ENCODE measurements at regions not wholly inside any gene's neighbourhood (a gene's known extent, or its start where the extent isn't known, plus 50 kb on each side); places are given as distances from the start of the nearest gene placed in this dataset.

- DNase-seq (no peak), ATAC-seq (ENCODE audit: low FRiP score) (no peak)
- Histone ChIP-seq H3K27me3 (ENCODE audit: control insufficient read depth in 1 of 2, insufficient read depth in 2 of 2, low read length in 1 of 2) (no peaks in the 10 kb centered on the region), H3K4me3 (ENCODE audit: low read length in 2 of 2) (no peak overlapping the region), H3K27ac (ENCODE audit: low read depth in 1 of 2, low read length in 2 of 2) (no peak overlapping the region), H3K4me1 (ENCODE audit: control insufficient read depth in 1 of 2, insufficient read depth in 2 of 2, low read length in 2 of 2) (no peaks in the 10 kb centered on the region), H3K9me3 (ENCODE audit: control insufficient read depth, low read length) (no peaks in the 10 kb centered on the region), H3K36me3 (ENCODE audit: control insufficient read depth in 1 of 2, insufficient read depth in 2 of 2, low read length in 1 of 2) (no peaks in the 10 kb centered on the region)
- WGBS, 2 donors = 67 to 73% methylated on average over 2 of the region's 2 CpGs
- intact Hi-C loops (cut with DNase I) = no loop called here
These were observed 103.7 kb downstream of the CBLL2 start for GRCh38 chrX:22376369-22376768.

DNA sequence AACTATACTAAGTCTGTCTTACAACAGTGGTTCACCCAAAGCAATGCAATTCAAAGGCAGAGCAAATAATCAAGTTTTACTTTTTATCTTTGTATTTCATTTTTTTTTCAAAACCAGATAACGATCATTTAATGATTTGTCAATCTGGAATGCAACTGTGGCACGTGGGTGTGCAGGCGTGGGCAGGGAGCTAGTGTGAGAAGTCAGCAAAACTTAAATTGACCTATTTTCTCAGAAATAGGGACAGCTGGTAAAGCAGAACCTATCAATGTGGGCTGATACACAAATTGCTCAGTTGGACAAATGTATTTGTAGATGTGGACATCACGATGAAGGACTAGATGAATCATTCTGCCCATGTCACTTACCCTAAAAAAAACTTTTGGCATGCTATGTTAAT lies 105.6 kb downstream of the CBLL2 start:
- Histone ChIP-seq H3K27me3 (ENCODE audit: control insufficient read depth in 1 of 2, insufficient read depth in 2 of 2, low read length in 1 of 2) (no peaks in the 10 kb centered on the region), H3K36me3 (ENCODE audit: control insufficient read depth in 1 of 2, insufficient read depth in 2 of 2, low read length in 1 of 2) (no peaks in the 10 kb centered on the region), H3K9me3 (ENCODE audit: control insufficient read depth, low read length) (no peaks in the 10 kb centered on the region), H3K27ac (ENCODE audit: low read depth in 1 of 2, low read length in 2 of 2) (no peak overlapping the region), H3K4me1 (ENCODE audit: control insufficient read depth in 1 of 2, insufficient read depth in 2 of 2, low read length in 2 of 2) (no peaks in the 10 kb centered on the region), H3K4me3 (ENCODE audit: low read length in 2 of 2) (no peak overlapping the region)
- ATAC-seq (ENCODE audit: low FRiP score) (no peak), DNase-seq (no peak)
- WGBS, 2 donors = 49 to 62% methylated on average over 4 of the region's 4 CpGs
- intact Hi-C loops (cut with DNase I) = no loop called here

GRCh38 chrX:22383988-22384387 lies 111.3 kb downstream of the CBLL2 start:
- H3K27me3 ChIP-seq (ENCODE audit: control insufficient read depth in 1 of 2, insufficient read depth in 2 of 2, low read length in 1 of 2) = no peaks in the 10 kb centered on the region
- DNase-seq (no peak), ATAC-seq (ENCODE audit: low FRiP score) (no peak)
- H3K9me3 ChIP-seq (ENCODE audit: control insufficient read depth, low read length) = no peaks in the 10 kb centered on the region
- H3K4me1 ChIP-seq (ENCODE audit: control insufficient read depth in 1 of 2, insufficient read depth in 2 of 2, low read length in 2 of 2) = no peaks in the 10 kb centered on the region
- WGBS, 2 donors = 68 to 84% methylated on average over 7 of the region's 7 CpGs
- intact Hi-C loops (cut with DNase I) = no loop called here
- H3K27ac ChIP-seq (ENCODE audit: low read depth in 1 of 2, low read length in 2 of 2) = no peak overlapping the region
- no peak overlapping the region for H3K4me3 ChIP-seq (ENCODE audit: low read length in 2 of 2)
- no peaks in the 10 kb centered on the region for H3K36me3 ChIP-seq (ENCODE audit: control insufficient read depth in 1 of 2, insufficient read depth in 2 of 2, low read length in 1 of 2)

DNA sequence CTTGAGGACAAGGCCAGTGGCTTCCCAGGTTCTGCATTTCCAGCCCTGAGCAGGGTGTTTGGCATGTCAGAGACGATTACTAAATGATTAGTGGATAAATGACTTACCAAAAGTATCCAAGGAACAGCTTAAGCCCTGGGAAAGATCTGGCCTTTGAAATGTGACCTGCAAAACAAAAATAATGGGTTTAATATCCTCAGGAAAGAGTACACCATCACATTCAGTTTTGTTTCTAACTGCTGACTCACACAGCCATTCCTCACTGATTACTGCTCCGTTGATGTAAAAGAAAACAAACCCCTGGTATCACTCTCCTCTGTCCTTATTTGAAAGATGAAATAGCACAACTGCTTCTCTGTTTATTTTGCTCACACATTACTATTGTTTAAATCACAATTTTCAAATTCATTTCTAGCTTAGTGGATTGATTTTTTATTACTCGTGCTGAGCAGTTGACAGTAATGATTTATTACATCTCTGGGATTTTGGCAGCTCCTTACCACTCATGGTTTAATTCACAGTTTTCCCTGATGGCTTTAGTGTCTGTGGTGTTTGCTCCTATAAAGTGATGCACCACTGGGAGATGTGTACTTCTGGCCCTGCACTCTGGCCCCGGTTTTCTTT lies 117.0 kb downstream of the CBLL2 start:
- Histone ChIP-seq H3K27me3 (ENCODE audit: control insufficient read depth in 1 of 2, insufficient read depth in 2 of 2, low read length in 1 of 2) (no peaks in the 10 kb centered on the region), H3K27ac (ENCODE audit: low read depth in 1 of 2, low read length in 2 of 2) (no peak overlapping the region), H3K4me3 (ENCODE audit: low read length in 2 of 2) (no peak overlapping the region), H3K36me3 (ENCODE audit: control insufficient read depth in 1 of 2, insufficient read depth in 2 of 2, low read length in 1 of 2) (no peaks in the 10 kb centered on the region), H3K9me3 (ENCODE audit: control insufficient read depth, low read length) (no peaks in the 10 kb centered on the region), H3K4me1 (ENCODE audit: control insufficient read depth in 1 of 2, insufficient read depth in 2 of 2, low read length in 2 of 2) (no peaks in the 10 kb centered on the region)
- ATAC-seq (ENCODE audit: low FRiP score) = no peak
- intact Hi-C loops (cut with DNase I) = no loop called here
- DNase-seq = no peak
- 10 to 26% methylated on average over 4 of the region's 4 CpGs for WGBS, 2 donors

DNA sequence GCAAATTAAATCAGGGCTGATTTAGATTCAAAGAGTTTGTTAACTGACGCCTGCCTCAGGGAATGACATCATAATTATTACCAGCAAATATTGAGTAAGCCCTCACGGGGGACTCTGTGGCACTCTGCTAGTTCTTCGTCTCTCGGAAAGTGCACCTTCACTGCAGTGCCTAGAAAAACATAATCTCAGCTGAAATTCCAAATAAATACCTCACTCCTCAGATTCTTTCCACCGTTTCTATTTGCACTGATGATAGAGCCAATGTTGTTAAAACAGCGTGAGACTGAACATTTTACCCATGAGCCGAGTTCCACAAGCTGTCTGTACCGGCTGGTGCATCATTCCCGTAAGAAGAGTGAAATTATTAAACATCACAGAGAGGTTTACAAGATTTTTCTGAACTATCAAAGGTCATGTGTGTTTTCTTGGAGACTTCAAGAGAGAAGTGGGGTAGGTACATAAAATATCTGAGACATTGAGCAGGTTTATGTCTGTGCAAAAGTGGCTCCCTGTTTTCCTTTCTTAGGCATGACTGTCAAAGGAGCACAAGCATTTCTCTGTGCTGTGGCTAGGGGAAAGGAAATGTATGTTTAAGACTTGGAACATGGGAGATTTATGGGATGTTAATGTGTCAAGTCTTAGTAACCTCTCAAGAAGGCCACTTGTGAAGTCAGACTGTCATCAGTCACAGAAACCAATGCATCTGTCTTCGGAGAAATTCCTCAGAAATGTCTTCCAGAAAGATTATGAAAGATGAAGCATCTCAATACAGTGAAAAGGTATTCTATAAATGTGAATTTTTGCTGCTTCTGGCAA lies 119.6 kb downstream of the CBLL2 start:
- Histone ChIP-seq H3K36me3 (ENCODE audit: control insufficient read depth in 1 of 2, insufficient read depth in 2 of 2, low read length in 1 of 2) (no peaks in the 10 kb centered on the region), H3K4me1 (ENCODE audit: control insufficient read depth in 1 of 2, insufficient read depth in 2 of 2, low read length in 2 of 2) (no peaks in the 10 kb centered on the region), H3K27me3 (ENCODE audit: control insufficient read depth in 1 of 2, insufficient read depth in 2 of 2, low read length in 1 of 2) (no peaks in the 10 kb centered on the region), H3K9me3 (ENCODE audit: control insufficient read depth, low read length) (no peaks in the 10 kb centered on the region), H3K4me3 (ENCODE audit: low read length in 2 of 2) (no peak overlapping the region), H3K27ac (ENCODE audit: low read depth in 1 of 2, low read length in 2 of 2) (no peak overlapping the region)
- intact Hi-C loops (cut with DNase I) = no loop called here
- ATAC-seq (ENCODE audit: low FRiP score) = no peak
- no peak for DNase-seq
- 16 to 38% methylated on average over 10 of the region's 10 CpGs for WGBS, 2 donors

DNA sequence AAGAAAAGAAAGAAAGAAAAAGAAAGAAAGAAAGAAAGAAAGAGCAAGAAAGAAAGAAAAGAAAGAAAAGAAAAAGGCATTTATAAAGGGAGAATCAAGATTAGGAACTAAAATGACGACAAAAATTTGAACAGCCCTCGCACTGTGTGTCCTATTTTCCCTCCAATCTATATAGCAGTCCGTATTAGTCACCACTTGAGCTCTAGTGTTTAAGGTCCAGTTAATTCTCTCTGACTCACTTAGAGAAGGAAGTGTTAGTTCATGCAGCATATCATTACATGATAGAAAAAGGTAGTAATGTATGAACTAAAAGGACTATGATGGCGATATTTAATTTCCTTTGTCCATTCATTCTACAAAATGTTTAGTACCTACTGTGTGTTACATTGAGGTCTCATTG lies 122.7 kb downstream of the CBLL2 start:
- DNase-seq (no peak), ATAC-seq (ENCODE audit: low FRiP score) (no peak)
- no peak overlapping the region for H3K27ac ChIP-seq (ENCODE audit: low read depth in 1 of 2, low read length in 2 of 2)
- no peaks in the 10 kb centered on the region for H3K9me3 ChIP-seq (ENCODE audit: control insufficient read depth, low read length)
- no peaks in the 10 kb centered on the region for H3K36me3 ChIP-seq (ENCODE audit: control insufficient read depth in 1 of 2, insufficient read depth in 2 of 2, low read length in 1 of 2)
- no peak overlapping the region for H3K4me3 ChIP-seq (ENCODE audit: low read length in 2 of 2)
- no peaks in the 10 kb centered on the region for H3K27me3 ChIP-seq (ENCODE audit: control insufficient read depth in 1 of 2, insufficient read depth in 2 of 2, low read length in 1 of 2)
- H3K4me1 ChIP-seq (ENCODE audit: control insufficient read depth in 1 of 2, insufficient read depth in 2 of 2, low read length in 2 of 2) = no peaks in the 10 kb centered on the region
- intact Hi-C loops (cut with DNase I) = no loop called here
- 75 to 86% methylated on average over 4 of the region's 4 CpGs for WGBS, 2 donors

DNA sequence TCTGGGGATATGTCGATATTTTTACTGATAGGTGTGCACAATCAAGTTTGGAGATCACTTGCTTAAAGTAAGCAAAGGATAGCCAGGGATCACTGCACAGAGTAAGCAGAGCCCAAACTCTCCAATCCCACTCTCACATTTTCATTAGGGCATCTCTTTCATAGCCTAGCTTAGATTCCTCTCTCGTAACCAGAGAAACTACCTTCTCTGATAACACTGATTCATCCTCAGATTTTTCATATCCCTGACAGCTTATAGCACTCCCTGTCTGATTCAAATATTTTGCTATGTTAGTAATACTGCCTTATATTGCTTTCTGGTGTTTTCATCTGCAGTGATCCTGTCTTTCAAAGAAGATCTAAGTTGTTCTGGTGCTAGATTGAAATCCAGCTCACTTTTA lies 123.7 kb downstream of the CBLL2 start:
- Histone ChIP-seq H3K9me3 (ENCODE audit: control insufficient read depth, low read length) (no peaks in the 10 kb centered on the region), H3K27ac (ENCODE audit: low read depth in 1 of 2, low read length in 2 of 2) (no peak overlapping the region), H3K4me1 (ENCODE audit: control insufficient read depth in 1 of 2, insufficient read depth in 2 of 2, low read length in 2 of 2) (no peaks in the 10 kb centered on the region), H3K36me3 (ENCODE audit: control insufficient read depth in 1 of 2, insufficient read depth in 2 of 2, low read length in 1 of 2) (no peaks in the 10 kb centered on the region), H3K27me3 (ENCODE audit: control insufficient read depth in 1 of 2, insufficient read depth in 2 of 2, low read length in 1 of 2) (no peaks in the 10 kb centered on the region), H3K4me3 (ENCODE audit: low read length in 2 of 2) (no peak overlapping the region)
- intact Hi-C loops (cut with DNase I) = no loop called here
- WGBS, 2 donors = 83 to 90% methylated on average over 2 of the region's 2 CpGs
- ATAC-seq (ENCODE audit: low FRiP score) (no peak), DNase-seq (no peak)

DNA sequence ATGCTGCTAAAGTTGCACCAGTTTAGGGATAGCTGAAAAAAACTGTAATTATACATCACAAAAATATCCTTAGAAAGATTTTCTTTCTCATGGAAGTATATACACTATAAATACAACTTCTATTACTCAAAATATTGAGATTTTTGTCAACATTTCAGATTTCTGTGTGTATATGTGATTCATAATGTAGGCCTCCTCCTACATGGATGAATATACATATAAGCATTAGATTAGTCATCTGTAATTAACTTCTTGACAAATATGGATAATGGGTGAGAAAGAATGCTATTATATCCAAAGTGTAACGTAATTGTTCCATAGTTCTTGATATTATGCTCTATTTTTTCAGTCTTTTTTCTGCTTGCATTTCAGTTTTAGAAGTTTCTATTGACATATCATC lies 124.9 kb downstream of the CBLL2 start:
- WGBS, 2 donors = 51 to 98% methylated on average over 1 of the region's 1 CpG
- Histone ChIP-seq H3K36me3 (ENCODE audit: control insufficient read depth in 1 of 2, insufficient read depth in 2 of 2, low read length in 1 of 2) (no peaks in the 10 kb centered on the region), H3K27ac (ENCODE audit: low read depth in 1 of 2, low read length in 2 of 2) (no peak overlapping the region), H3K9me3 (ENCODE audit: control insufficient read depth, low read length) (no peaks in the 10 kb centered on the region), H3K27me3 (ENCODE audit: control insufficient read depth in 1 of 2, insufficient read depth in 2 of 2, low read length in 1 of 2) (no peaks in the 10 kb centered on the region), H3K4me3 (ENCODE audit: low read length in 2 of 2) (no peak overlapping the region), H3K4me1 (ENCODE audit: control insufficient read depth in 1 of 2, insufficient read depth in 2 of 2, low read length in 2 of 2) (no peaks in the 10 kb centered on the region)
- ATAC-seq (ENCODE audit: low FRiP score) (no peak), DNase-seq (no peak)
- intact Hi-C loops (cut with DNase I) = no loop called here
